ENCODE measurements at regions not wholly inside any gene's neighbourhood (a gene's known extent, or its start where the extent isn't known, plus 50 kb on each side); places are given as distances from the start of the nearest gene placed in this dataset.

DNA sequence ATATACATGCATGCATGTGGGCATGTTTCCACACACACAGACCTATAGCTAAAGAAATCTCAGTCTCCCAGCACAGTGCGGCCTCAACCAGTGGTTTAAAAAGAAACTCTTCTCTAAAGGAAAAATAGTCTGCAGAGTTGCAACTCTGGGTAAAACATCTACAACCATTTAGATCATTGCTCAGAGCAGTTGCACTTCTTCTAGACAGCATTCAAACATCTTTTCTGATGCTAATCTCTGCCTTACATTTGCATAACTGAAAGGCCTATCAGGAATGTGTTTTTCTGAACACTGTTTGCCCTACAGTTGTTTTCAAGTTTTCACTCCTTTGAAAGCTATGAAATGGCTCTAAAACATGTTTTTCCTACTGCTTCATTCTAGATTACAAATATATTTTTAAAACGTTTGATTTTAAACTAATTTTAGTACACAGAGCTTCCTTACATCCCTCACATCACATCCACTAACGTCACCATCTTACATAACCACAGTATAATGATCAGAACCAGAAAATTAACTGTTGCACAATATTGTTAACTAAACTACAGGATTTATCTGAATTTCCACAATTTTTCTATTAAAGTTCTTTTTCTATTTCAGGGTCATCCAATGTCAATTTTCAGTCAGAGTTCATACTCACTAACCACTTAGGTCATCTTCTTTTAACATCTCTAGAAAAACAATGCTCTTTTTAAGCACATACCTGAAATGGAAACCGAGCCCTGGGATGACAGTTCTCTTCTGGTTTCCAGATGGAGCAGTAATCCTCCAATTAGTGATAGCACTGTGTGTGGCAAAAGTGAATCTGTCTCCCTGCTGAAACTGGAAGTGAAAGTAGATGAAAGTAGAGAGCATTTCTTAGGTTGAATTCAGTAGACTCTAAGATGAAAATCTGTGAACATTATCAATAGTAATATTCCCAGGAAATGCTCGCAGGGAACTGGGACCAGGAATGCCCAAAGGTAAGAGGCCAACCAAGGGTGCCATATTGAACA lies 501.6 kb upstream of the GCFC2 start:
- Histone ChIP-seq H3K36me3 (no peaks in the 10 kb centered on the region), H3K27ac (no peak overlapping the region), H3K9me3 (peaks cover 0 to 3% (median 0%) of the 10 kb centered on the region in 4 donors), H3K27me3 (no peaks in the 10 kb centered on the region), H3K4me1 (no peaks in the 10 kb centered on the region), H3K4me3 (no peak overlapping the region)
- DNase-seq (ENCODE audit: low spot score in 2 of 2), result no peak
- TF ChIP-seq EP300 (IDR thresholded peaks at IDR 0.05), result no peak
- TF ChIP-seq POLR2A (IDR thresholded peaks at IDR 0.05), result no peak
- TF ChIP-seq, protein P1, sequence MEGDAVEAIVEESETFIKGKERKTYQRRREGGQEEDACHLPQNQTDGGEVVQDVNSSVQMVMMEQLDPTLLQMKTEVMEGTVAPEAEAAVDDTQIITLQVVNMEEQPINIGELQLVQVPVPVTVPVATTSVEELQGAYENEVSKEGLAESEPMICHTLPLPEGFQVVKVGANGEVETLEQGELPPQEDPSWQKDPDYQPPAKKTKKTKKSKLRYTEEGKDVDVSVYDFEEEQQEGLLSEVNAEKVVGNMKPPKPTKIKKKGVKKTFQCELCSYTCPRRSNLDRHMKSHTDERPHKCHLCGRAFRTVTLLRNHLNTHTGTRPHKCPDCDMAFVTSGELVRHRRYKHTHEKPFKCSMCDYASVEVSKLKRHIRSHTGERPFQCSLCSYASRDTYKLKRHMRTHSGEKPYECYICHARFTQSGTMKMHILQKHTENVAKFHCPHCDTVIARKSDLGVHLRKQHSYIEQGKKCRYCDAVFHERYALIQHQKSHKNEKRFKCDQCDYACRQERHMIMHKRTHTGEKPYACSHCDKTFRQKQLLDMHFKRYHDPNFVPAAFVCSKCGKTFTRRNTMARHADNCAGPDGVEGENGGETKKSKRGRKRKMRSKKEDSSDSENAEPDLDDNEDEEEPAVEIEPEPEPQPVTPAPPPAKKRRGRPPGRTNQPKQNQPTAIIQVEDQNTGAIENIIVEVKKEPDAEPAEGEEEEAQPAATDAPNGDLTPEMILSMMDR (IDR thresholded peaks at IDR 0.05), result no peak
- WGBS, 2 donors, result 59 to 60% methylated on average over 5 of the region's 5 CpGs

DNA sequence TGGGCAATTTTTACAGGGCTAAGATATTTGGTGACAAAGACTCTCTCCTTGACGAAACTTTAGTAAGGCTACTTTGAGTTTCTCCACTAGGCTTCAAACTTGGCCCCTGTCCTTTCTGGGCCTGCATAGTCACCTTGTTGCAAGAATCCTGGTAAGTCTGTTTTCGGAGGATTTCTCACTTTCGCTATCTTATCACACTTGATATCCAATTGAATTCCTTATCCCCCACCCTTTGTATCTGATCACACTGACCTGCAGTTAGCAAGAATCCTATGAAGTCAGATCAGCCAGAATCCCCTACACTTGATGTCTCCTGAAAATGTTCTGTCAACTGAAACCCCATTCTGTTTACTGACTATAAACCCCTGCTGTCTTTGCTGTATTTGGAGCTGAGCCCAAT lies 499.8 kb upstream of the GCFC2 start:
- WGBS, 2 donors, result 94 to 96% methylated on average over 3 of the region's 3 CpGs
- TF ChIP-seq EP300 (IDR thresholded peaks at IDR 0.05) (no peak), POLR2A (IDR thresholded peaks at IDR 0.05) (no peak)
- DNase-seq (ENCODE audit: low spot score in 2 of 2), result no peak
- Histone ChIP-seq H3K9me3 (peaks cover 0 to 3% (median 0%) of the 10 kb centered on the region in 4 donors), H3K4me3 (no peak overlapping the region), H3K27me3 (no peaks in the 10 kb centered on the region), H3K27ac (no peak overlapping the region), H3K36me3 (no peaks in the 10 kb centered on the region), H3K4me1 (no peaks in the 10 kb centered on the region)

DNA sequence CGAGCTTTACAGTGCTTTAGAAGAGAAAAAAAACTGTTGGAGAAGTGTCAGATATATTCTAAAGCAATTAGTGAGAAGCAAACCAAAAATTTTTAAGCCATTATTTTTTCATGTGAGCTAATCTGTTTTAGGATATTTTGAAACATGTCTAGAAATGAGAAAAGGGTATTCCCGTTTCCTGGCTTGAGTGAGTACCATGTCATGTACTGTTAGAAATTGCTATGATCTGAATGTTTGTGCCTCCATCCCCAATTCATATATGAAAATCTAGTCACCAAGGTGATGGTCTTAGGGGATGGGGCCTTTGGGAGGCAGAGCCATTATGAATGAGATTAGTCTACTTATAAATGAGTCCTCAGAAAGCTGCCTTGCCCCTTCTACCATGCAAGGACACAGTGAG lies 493.3 kb upstream of the GCFC2 start:
- H3K4me3 ChIP-seq, result no peak overlapping the region
- no peak for DNase-seq (ENCODE audit: low spot score in 2 of 2)
- no peaks in the 10 kb centered on the region for H3K27me3 ChIP-seq
- no peaks in the 10 kb centered on the region for H3K36me3 ChIP-seq
- 83 to 87% methylated on average over 2 of the region's 2 CpGs for WGBS, 2 donors
- no peaks in the 10 kb centered on the region for H3K9me3 ChIP-seq
- H3K27ac ChIP-seq, result no peak overlapping the region
- TF ChIP-seq, protein P1 (IDR thresholded peaks at IDR 0.05), result no peak
- no peak for TF ChIP-seq POLR2A (IDR thresholded peaks at IDR 0.05)
- TF ChIP-seq EP300 (IDR thresholded peaks at IDR 0.05), result no peak
- H3K4me1 ChIP-seq, result no peaks in the 10 kb centered on the region

DNA sequence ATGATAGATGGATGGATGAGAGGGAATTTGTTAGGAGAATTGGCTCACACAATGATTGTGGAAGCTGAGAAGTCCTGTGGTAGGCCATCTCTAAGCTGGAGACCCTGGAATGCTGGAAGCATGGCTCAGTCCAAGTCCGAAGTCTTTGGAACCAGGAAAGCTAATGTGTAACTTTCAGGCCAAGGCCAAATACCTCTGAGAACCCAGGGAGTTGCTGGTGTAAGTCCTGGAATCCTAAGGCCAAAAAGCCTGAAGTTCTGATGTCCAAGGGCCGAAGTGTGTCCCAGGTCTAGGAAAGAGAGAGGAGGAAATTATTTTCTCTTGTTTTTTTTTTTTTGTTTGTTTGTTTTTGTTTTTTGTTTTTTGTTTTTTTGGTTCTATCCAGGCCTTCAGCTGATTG lies 492.2 kb upstream of the GCFC2 start:
- Histone ChIP-seq H3K36me3 (no peaks in the 10 kb centered on the region), H3K27ac (no peak overlapping the region), H3K9me3 (no peaks in the 10 kb centered on the region), H3K4me3 (no peak overlapping the region), H3K4me1 (no peaks in the 10 kb centered on the region), H3K27me3 (no peaks in the 10 kb centered on the region)
- TF ChIP-seq, protein P1 (IDR thresholded peaks at IDR 0.05), result no peak
- no peak for TF ChIP-seq EP300 (IDR thresholded peaks at IDR 0.05)
- TF ChIP-seq POLR2A (IDR thresholded peaks at IDR 0.05), result no peak
- no peak for DNase-seq (ENCODE audit: low spot score in 2 of 2)
- WGBS, 2 donors, result 87 to 92% methylated on average over 2 of the region's 2 CpGs

DNA sequence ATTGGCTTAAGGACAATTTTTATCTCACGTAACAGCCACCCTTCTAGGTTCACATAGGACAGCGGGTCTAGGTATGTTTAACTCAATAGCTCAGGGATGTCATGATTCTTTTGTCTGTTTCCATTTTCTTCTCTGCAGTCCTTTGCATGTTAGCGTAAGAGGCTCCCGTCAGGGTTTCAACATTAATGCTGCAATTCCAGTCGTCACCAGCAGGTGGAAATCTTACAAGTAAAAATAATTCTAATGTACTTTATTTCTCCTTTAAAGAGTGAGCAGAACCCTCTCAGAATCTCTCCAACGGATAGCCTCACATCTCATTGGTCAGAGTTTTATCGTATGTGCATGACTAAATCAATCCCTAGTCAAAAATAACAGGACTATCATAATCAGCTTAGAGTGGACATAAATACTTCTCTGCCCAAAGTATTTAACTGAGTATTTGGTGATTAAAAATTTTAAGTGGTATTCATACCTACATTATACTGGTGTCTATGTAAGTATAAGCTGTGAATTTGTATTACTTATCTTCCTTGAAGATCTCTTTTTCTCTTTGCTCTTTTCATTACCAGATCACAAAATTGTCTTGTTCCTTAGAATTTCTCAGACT lies 487.2 kb upstream of the GCFC2 start:
- 34 to 39% methylated on average over 7 of the region's 7 CpGs for WGBS, 2 donors
- peak; percentile 27 to 76 for DNase-seq (ENCODE audit: low spot score in 2 of 2)
- Histone ChIP-seq H3K4me3 (no peak overlapping the region), H3K27ac (no peak overlapping the region), H3K27me3 (no peaks in the 10 kb centered on the region), H3K4me1 (no peaks in the 10 kb centered on the region), H3K36me3 (no peaks in the 10 kb centered on the region), H3K9me3 (no peaks in the 10 kb centered on the region)
- TF ChIP-seq EP300 (IDR thresholded peaks at IDR 0.05), result no peak
- TF ChIP-seq, protein P1 (IDR thresholded peaks at IDR 0.05), result peak in 4 of 5 experiments; percentile 37 to 53 (median 50)
